NCI-H446 treated with DMSO at 0.1 percent for 48 hours (cell line): ENCODE measurements at regions not wholly inside any gene's neighbourhood (a gene's known extent, or its start where the extent isn't known, plus 50 kb on each side); places are given as distances from the start of the nearest gene placed in this dataset.
"Not testable (repeated sequence)": the region's sequence is repeated elsewhere in the genome, so short reads cannot be mapped to it uniquely, and the experiment has no call there.

Experiments
- DNase-seq: peaks from one replicate; lab custom pipeline; 2025; lab: John Stamatoyannopoulos, UW

DNA sequence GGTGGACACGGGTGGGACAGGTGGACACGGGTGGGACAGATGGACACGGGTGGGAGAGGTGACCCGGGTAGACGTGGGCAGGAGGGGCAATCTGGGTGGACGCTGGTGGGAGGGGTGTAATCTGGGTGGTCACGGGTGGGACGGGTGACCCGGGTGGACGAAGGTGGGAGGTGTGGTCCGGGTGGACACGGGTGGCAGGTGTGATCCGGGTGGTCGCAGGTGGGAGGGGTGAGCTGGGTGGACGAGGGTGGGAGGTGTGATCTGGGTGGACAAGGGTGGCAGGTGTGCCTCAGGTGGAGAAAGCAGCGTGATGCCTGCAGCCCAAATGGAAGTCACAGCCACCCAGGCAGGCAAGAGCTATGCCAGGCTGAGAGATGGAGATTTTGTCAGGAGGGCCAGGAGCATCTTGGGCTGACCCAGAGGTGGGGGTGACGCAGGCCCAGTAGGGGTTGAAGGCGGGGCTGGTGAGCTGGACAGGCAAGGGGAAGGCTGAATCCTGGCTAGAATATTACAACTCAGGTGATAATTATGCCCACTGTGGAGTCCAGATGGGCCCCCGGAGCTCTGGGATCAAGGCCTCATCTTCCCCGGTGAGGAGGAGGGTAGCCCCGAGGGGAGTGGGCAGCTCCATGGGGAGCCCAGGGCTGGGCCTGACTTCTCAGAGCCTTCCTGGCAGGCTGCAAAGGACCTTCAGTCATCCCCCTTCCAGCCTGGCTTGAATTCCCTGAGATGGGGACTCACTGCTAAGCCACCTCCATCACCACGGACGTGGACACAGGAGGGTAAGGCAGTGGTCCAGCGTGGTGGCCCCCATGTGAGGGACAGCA, 100.0 kb downstream of the ADRA2C start:
- no peak for DNase-seq

DNA sequence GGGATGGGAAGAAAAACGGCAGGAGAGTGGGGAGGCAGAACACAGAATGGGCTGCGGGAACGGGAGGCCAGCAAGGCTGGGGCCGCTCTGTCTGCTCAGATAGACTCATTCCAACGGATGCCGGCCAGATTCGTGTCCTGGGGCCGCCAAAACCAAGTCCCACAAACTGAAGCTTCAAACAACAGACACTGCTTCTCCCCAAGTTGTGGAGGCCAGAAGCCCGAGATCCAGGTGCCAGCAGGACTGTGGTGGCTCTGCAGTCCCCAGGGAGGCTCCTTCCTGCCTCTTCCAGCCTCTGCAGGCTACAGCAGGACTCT, 100.6 kb downstream of the ADRA2C start:
- DNase-seq = no peak

DNA sequence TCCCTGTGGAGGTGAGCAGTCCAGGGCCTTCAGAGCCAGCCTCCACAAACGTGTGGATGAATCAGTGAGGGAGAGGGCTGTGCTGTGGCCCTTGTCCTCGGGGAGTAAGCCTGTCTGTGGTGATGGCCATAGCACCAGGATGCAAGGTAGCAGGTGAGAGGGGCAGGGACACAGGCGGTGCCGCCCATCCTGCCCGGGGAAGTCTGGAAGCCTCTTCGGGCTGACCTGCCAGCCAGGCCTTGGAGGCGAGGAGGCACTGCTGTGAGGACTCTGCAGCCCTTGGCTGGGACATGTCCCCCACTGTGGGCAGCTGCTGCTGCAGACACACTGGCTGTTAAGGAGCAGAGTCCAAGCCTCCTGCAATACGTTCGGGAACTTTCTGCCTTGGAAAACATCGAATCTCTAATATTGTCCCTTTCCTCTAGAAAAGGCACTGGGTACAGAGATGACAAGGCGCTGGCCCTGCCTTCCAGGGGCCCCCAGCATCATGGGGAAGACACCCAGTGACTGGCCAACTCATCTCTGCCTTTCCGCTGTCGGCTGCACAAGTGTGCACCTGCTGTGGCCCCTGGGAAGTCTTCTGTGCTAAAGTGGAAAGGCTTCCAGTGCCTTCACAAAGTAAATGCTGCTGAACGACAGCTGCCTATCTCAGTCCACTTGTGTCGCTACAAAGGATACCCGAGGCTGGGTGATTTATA, 101.4 kb downstream of the ADRA2C start:
- no peak for DNase-seq

DNA sequence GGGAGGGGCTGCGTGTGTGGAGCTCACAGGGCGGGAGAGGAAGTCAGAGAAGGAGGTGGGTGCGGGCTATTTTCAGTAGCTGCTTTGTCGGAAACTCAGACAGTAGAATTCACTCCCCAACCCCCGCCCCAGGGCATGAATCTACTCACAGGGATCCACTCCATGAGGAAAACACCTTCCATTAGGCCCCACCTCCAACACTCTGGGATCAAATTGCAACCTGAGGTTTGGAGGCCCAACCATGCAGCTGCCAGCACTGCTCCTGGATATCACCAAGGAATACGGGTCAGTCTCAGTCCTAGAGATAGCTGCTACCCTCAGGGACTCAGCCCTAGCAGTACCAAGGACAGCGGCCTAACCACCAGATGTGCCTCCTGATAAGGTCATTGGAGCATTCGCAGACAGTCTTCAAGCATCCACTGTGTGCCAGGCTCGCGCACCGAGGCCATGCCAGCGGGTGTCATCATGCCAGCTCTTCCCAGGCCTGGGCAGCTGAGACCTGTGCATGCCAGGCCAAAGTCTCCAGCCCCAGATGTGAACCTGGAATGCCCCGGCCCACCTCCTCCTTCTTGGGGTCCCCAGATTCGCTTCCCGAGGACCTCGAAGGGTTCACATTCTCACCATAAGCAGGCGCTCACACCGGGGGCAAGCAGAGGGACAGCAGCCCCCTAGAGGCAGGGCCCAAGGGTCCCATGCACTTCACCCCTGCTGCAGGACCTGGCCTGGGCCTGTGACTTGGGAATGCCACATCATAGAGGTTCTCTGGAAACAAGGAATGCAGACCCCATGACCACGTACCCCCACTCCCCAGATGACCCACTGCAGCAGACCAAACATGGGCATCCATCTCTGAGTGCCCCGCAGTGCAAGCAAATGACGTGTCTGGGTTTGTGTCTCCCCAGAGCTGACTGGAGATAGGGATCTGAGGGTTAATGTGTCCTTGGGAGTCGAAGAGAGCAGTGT, 102.3 kb downstream of the ADRA2C start:
- DNase-seq = no peak

DNA sequence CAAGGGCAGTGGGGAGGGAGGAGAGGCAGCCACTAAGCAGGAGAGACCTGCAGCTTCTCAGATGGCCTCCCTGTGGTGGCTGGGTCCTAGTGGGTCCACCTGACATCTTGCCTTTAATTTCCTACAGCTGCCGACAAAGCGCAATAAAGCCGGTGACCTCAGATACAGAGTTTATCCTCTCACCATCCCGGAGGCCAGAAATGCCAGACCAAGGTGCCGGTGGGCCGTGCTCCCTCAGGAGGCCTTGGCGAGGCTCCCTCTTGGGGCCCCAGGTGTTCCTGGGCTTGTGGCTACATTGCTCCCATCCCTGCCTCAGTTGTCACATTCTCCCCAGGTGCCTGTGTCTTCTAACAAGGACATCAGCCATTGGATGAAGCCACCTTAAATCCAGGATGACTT, 103.0 kb downstream of the ADRA2C start:
- DNase-seq = no peak

DNA sequence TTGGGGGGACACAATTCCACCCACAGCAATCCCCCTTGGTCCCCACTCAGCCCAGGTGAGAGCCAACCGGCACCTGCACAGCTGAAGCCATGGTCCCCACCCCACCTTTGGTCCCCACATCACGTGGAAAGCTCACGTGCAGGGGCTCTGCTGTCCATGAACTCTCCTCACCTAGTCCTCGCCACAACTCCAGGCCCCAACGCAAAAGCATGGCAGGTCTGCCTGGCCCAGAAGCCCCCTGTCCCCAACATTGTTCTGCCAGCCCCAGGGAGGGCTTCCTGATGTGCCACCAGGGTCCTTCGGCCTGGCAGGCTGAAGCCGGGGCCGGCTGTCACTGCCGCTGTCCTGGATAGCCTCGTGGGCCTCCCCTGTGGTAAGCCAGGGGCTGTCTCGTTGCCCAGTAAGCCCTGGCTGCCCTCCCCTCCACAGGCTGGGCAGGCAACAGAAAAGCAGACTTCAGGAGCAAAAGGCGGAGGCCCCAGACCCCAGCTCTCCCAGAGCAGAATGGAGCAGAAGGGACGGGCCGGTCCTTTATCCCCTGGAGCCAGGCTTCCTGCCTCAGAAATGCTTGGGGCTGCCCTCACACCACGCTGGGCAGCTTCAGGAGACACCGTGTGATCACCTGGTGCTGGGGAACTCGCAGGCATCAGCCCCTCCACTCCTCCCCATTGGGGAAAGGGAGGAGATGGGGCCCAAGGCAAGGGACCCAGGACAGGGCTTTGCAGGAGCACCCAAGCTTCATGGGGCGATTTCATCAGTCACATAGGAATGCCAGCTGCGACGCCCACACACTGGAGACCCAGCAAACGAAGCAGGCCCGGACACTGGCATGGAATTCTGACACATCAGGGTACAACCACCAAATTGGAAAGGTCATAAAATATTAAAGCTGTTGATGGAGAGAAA, 103.7 kb downstream of the ADRA2C start:
- no peak for DNase-seq

DNA sequence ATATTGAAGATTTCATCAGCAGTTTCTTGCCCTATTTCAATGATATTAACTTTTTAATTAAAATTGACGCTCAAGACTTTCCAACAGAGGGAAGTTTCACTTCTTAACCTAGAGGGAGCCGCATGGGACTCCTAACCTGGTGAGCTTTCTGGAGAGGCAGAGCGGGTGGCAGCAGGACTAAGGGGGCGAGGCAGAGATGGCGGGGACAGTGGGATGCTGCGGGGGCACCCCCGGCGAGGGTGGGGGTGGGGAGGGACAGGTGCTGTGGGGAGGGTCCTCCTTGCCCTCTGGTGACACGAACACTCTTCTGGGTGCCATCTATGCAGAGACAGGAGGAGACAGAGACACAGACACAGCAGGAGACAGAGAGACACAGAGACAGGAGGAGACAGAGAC, 104.4 kb downstream of the ADRA2C start:
- DNase-seq = no peak

DNA sequence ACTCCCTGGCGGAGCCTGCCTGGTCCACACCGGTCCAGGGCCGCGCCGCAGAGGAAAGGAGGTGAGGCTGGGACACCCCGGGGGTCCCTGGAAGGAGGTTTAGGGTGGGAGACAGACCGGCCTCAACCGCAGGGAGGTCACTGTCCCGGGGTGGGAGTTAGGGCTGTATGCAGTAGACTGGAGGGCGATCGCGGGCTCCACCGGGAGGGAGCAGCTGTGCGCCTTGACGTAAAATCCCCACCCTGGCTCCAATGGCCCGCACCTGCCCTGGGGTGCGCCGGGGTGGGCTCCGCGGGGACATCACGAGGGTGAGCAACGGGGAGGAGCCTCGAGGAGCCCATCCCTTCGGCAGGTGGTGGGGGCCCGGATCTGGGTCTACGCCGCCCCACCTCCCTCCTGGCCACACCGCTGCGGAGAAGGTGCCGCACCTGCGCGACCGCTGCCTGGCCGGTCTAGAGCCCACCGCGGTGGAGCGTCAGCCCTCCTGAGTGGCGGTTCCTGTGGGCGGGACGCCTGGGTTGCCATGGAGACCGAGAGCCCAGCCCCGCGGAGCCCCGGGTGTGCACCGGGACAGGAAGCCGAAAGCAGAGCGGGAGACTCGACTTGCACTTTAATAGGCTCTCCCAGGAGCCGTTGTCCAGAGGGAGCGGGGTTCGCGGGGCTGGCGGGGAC, 105.1 kb downstream of the ADRA2C start:
- DNase-seq = no peak

DNA sequence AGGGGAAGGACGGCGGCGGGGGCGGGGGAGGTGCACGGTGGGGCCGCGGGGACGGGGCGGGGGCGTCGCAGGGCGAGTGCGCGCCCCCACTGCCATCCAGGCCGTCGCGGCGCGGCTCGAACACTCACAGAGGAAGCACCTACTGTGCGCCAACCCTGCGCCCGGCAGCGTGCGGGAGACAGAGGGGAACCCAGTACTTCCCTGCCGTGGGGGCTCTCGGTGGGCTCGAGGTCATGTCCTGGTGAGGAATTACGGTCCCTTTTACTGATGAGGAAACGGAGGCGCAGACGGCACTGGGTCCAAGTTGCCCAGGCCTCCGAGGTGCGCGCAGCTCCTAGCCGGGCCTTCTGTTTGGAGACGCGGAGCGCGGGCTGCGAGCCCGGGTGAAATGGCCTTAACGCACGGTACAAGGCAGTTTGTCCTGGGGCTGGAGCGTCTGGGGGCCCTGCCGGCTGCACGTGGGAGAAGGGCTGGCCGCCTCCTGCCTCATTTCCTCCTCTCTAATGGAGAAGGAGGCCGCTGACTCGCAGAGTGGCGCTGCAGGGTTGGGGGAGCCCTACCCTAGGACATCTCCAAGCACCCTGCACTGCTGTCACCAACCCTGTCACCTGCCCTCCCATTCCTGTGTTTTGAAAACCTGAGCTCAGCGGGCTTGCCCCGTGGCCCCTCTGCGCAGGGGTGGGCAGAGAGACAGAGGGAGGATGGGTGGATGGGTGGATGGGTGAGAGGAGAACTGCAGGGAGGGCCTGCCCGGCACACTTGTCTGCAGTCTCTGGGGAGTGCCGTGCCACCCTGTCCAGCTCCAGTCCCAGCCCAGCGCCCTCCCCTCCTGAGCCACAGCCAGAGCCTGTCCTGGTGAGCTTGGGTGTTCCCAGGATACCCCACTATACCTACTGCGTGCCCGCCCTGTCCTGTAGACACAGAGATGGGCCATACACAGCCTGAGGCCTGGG, 106.0 kb downstream of the ADRA2C start:
- no peak for DNase-seq

DNA sequence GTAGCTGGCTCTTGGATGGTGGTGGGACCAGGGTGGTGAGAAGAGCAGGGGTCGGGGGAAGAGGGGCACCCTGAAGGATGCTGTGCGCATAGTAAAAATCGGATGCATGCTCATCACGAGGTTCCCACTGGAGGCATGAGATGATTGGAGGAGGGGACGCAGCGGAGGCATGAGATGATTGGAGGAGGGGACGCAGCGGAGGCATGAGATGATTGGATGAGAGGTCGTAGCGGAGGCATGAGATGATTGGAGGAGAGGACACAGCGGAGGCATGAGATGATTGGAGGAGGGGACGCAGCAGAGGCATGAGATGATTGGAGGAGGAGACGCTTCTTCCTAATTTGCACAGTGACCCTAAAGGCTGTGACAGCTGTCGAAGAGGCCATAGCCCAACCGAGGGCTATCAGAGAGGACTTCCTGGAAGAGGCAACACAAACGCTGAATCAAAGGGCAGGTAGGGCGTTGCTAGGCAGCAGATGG, 106.7 kb downstream of the ADRA2C start:
- DNase-seq = no peak

DNA sequence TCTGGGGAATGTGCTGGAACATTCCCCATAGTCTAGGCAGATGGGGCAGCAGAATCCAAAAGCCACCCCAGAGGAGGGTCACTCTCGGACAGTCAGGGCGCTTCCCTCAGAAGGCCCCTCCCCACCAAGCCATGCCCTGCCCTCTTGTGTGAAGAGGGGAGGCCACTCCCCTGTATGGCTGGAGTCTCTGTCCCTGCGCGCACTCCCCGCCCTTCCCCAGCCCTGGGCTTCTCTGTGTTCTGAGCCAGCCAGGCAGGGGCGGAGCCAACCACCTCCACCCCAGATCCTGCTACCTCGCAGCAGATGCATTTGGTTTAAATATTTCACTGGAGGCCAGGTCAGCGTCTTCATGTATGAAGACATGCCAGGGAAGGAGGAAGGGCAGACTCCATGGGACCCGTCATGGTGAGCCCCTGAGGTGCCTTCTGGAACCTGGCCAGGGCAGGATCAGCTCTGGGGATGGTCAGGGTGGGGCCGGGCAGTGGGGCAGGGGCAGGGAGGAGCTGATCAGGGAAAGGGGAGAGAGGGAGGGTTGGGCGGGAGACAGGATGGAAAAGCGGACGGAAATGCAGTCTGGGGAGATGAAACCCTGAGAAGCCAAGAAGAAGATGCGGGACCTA, 107.3 kb downstream of the ADRA2C start:
- DNase-seq = no peak

DNA sequence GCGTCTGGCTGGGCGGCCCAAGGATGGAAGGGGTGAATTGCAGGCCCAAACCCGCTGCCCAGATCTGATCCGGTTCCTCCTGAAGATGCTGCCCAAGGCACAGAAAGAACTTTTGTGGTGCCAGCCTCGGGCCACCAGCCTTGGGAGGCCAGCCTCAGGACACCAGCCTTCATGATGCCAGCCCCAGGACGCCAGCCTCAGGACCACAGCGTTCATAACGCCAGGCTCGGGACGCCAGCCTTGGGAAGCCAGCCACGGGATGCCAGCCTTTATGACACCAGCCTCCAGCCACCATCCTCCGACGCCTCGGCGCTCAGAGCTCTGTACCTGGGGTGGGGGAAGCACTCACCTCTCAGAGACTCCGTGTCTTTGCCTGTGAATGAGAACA, 107.8 kb downstream of the ADRA2C start:
- no peak for DNase-seq

DNA sequence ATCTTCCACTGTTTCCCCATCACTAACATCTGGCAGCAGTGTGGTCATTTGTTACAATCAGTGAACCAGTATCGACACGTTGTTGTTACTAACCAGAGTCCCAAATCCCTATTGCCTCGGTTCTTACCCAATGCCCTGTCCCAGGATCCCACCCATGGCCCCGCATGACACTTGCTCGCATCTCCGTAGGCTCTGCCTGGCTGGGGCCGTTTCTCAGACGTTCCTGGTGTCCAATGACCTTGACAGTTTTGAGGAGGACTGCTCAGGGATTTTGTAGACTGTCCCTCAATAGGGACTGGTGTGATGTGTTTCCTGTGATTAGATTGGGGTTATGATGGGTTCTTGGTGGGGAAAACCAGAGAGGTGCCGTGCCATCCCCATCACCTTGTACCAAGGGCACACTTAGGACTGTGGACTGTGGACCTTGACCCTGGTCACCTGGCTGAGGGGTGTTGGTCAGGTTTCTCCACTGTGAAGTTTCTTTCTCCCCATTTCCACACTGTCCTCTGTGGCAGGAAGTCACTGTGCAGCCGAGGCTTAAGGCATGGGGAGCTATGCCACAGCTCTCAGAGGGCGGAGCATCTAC, 108.4 kb downstream of the ADRA2C start:
- no peak for DNase-seq

DNA sequence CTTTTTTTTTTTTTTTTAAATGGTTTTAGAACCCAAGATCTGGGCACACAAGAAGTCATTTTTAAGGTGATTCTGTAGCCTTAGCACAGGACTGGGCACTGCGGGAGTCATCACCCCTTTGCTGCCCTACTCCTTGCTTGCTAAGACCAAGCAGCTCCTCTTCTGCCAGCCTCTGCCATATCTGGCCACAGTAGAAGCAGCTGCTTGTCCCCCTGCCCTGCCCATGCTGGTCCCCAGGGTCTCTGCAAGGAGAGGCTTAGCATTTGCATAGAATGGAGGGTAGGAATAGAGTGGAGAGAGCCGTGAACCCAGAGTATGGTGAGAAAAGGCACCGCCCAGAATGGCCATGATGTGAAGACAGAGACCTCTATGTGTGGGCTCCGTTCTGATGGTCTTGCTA, 109.3 kb downstream of the ADRA2C start:
- no peak for DNase-seq

DNA sequence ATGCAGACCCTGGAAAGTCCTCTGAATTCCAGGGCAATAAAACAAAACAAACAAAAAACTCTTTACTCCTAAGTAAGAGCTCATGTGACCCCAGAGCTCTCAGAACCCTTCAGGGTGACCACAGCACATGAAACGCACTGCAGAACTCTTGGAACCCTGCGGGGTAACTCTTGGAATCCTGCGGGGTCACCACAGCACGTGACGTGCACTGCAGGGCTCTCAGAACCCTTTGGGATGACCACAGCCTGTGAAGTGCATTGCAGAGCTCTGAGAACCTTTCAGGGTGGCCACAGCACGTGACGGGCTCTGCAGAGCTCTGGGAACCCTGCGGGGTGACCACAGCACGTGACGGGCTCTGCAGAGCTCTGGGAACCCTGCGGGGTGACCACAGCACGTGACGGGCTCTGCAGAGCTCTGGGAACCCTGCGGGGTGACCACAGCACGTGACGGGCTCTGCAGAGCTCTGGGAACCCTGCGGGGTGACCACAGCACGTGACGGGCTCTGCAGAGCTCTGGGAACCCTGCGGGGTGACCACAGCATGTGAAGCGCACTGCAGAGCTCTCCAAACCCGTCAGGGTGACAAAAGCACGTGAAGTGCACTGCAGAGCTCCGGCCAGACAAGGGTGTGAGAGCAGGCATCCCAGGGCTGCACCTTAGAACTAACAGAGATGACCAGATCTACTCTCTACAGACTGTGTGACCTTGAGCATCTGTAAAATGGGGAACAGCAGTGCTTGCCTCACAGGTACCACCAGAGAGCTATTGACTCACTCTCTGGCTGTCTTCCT, 110.1 kb downstream of the ADRA2C start:
- not testable (repeated sequence) for DNase-seq

DNA sequence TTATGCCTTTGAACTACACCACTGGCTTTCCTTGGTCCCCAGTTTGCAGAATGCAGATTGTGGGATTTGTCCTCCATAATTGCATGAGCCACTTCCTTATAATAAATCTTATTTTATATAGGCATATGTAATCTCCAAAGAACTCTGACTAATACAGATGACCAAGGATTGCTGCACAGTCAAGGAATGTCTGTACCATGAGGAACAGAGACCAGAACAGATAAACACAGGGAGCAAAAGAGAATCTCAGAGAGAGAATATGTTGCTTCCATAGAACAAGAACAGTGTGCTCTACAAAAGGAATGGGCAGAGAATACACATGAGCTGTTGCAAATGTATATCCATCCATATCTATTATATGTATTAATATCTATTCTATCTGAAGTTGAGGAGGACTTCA, 111.1 kb downstream of the ADRA2C start:
- no peak for DNase-seq

DNA sequence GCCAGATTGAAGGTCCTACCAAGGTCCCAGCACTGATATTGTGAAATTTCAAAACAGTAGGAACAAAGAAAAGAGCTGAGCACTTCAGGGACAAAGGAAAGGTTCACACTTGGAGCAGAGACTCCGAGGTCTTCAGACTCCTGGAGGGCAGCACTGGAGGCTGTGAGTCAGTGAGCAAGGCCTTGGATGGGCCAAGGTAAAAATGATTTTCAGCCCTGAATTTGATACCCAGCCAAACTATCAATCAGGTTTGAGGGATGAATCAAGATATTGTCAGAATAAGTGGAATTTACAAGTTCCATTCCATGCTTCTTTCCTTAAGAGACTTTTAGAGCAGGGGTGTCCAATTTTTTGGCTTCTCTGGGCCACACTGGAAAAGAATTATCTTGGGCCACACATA, 111.7 kb downstream of the ADRA2C start:
- no peak for DNase-seq

DNA sequence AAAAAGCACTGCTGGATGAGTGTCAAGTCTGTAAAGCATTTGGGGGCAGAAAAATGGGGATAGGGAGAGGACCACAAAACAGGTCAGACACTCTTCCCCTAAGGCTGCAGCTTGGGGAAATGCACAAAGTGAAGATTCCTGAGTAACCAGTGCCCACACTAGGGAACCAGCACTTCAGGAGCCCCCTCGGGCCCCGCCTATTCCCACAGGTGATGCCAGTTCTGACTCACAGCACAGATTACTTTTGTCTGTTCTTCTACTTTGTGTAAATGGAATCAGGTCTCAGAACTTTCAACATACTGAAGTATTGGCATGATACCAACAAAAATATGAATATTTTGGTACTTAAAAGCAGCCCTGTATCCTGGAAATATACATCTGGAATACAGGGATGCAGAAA, 112.5 kb downstream of the ADRA2C start:
- DNase-seq = no peak
